ENCODE measurements at regions not wholly inside any gene's neighbourhood (a gene's known extent, or its start where the extent isn't known, plus 50 kb on each side); places are given as distances from the start of the nearest gene placed in this dataset.

DNA sequence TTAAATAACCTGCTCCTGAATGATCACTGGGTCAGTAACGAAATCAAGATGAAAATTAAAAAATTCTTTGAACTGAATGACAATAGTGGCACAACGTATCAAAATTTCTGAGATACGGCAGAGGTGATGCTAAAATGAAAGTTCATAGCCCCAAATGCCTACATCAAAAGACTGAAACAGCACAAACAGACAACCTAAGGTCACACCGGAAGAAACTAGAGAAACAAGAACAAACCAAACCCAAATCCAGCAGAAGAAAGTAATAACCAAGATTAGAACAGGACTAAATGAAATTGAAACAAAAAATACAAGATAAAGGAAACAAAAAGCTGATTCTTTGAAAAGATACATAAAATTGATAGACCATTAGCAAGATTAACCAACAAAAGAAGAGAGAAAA, 324.1 kb downstream of the RBM26 start:
- no peak for ATAC-seq
- intact Hi-C loops (cut with micrococcal nuclease; ENCODE audit: unreplicated experiment), result no loop called here
- in situ Hi-C loops (cut with HindIII; ENCODE audit: low pct_unique_long_range_greater_than_20kb, low sequenced_read_pairs), result no loop called here

DNA sequence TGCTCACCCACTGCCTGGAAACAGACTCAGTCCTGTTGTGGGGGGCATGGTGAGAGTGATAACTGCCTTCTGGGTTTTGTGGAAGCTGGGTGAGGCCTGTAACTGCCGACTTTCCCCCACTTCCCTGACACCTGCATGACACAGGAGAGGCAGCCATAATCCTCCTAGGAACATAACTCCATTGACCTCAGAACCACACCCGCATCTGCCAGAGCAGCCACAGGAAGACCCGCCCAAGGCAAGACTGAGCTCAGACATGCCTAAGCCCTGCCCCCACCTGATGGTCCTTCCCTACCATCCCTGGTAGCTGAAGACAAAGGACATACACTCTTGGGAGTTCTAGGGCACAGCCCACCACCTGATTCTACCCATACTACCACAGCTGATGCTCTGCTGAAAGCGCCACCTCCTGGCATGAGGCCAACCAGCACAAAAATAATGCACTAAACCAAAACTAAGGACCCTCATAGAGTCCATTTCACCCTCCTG, 326.7 kb downstream of the RBM26 start:
- Histone ChIP-seq H3K36me3 (ENCODE audit: control insufficient read depth, insufficient read depth, low read length) (no peaks in the 10 kb centered on the region), H3K4me1 (ENCODE audit: control insufficient read depth, insufficient read depth, low read length) (no peaks in the 10 kb centered on the region), H3K27ac (ENCODE audit: low read length) (no peak overlapping the region), H3K4me3 (ENCODE audit: low read depth in 2 of 2, low read length in 2 of 2) (no peak overlapping the region), H3K27me3 (ENCODE audit: control insufficient read depth, insufficient read depth, low read length) (no peaks in the 10 kb centered on the region), H3K9me3 (ENCODE audit: control insufficient read depth, insufficient read depth, low read depth, low read length) (no peaks in the 10 kb centered on the region)
- TF ChIP-seq TCF7L2 (IDR thresholded peaks at IDR 0.05; ENCODE audit: low read depth, low read length), result no peak
- no peak for TF ChIP-seq SIN3A (IDR thresholded peaks at IDR 0.05; ENCODE audit: borderline replicate concordance, insufficient read depth, low read depth, low read length)
- no peak for TF ChIP-seq POLR2AphosphoS5 (IDR thresholded peaks at IDR 0.05; ENCODE audit: low read depth, low read length)
- TF ChIP-seq, protein P1, sequence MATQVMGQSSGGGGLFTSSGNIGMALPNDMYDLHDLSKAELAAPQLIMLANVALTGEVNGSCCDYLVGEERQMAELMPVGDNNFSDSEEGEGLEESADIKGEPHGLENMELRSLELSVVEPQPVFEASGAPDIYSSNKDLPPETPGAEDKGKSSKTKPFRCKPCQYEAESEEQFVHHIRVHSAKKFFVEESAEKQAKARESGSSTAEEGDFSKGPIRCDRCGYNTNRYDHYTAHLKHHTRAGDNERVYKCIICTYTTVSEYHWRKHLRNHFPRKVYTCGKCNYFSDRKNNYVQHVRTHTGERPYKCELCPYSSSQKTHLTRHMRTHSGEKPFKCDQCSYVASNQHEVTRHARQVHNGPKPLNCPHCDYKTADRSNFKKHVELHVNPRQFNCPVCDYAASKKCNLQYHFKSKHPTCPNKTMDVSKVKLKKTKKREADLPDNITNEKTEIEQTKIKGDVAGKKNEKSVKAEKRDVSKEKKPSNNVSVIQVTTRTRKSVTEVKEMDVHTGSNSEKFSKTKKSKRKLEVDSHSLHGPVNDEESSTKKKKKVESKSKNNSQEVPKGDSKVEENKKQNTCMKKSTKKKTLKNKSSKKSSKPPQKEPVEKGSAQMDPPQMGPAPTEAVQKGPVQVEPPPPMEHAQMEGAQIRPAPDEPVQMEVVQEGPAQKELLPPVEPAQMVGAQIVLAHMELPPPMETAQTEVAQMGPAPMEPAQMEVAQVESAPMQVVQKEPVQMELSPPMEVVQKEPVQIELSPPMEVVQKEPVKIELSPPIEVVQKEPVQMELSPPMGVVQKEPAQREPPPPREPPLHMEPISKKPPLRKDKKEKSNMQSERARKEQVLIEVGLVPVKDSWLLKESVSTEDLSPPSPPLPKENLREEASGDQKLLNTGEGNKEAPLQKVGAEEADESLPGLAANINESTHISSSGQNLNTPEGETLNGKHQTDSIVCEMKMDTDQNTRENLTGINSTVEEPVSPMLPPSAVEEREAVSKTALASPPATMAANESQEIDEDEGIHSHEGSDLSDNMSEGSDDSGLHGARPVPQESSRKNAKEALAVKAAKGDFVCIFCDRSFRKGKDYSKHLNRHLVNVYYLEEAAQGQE (IDR thresholded peaks at IDR 0.05; ENCODE audit: insufficient read depth in 1 of 2, low read depth in 2 of 2, low read length in 1 of 2), result no peak
- TF ChIP-seq, protein P2, sequence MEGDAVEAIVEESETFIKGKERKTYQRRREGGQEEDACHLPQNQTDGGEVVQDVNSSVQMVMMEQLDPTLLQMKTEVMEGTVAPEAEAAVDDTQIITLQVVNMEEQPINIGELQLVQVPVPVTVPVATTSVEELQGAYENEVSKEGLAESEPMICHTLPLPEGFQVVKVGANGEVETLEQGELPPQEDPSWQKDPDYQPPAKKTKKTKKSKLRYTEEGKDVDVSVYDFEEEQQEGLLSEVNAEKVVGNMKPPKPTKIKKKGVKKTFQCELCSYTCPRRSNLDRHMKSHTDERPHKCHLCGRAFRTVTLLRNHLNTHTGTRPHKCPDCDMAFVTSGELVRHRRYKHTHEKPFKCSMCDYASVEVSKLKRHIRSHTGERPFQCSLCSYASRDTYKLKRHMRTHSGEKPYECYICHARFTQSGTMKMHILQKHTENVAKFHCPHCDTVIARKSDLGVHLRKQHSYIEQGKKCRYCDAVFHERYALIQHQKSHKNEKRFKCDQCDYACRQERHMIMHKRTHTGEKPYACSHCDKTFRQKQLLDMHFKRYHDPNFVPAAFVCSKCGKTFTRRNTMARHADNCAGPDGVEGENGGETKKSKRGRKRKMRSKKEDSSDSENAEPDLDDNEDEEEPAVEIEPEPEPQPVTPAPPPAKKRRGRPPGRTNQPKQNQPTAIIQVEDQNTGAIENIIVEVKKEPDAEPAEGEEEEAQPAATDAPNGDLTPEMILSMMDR (IDR thresholded peaks at IDR 0.05), result no peak
- intact Hi-C loops (cut with micrococcal nuclease; ENCODE audit: unreplicated experiment) (no loop called here), in situ Hi-C loops (cut with HindIII; ENCODE audit: low pct_unique_long_range_greater_than_20kb, low sequenced_read_pairs) (no loop called here)
- no TSS peak for BruUV-seq (replicated peaks)
- DNase-seq (ENCODE audit: low read depth, low spot score), result no peak
- ChIA-PET POLR2A (no interaction called here), CTCF (no interaction called here)
- no peak for ATAC-seq

More for the DNA sequence above, 324.1 kb downstream of the RBM26 start:
- Histone ChIP-seq H3K4me1 (ENCODE audit: control insufficient read depth, insufficient read depth, low read length) (no peaks in the 10 kb centered on the region), H3K36me3 (ENCODE audit: control insufficient read depth, insufficient read depth, low read length) (no peaks in the 10 kb centered on the region), H3K4me3 (ENCODE audit: low read depth in 2 of 2, low read length in 2 of 2) (no peak overlapping the region), H3K27ac (ENCODE audit: low read length) (no peak overlapping the region), H3K9me3 (ENCODE audit: control insufficient read depth, insufficient read depth, low read depth, low read length) (no peaks in the 10 kb centered on the region), H3K27me3 (ENCODE audit: control insufficient read depth, insufficient read depth, low read length) (no peaks in the 10 kb centered on the region)
- DNase-seq (ENCODE audit: low read depth, low spot score), result no peak
- BruUV-seq (replicated peaks), result no TSS peak
- CTCF ChIA-PET, result no interaction called here
- POLR2A ChIA-PET, result no interaction called here
- TF ChIP-seq TCF7L2 (IDR thresholded peaks at IDR 0.05; ENCODE audit: low read depth, low read length) (no peak), POLR2AphosphoS5 (IDR thresholded peaks at IDR 0.05; ENCODE audit: low read depth, low read length) (no peak)
- TF ChIP-seq, protein P1 (IDR thresholded peaks at IDR 0.05; ENCODE audit: insufficient read depth in 1 of 2, low read depth in 2 of 2, low read length in 1 of 2), result no peak

Measured in Panc1 (cell line).